Erythroblast (primary cell): ENCODE measurements at regions not wholly inside any gene's neighbourhood (a gene's known extent, or its start where the extent isn't known, plus 50 kb on each side); places are given as distances from the start of the nearest gene placed in this dataset.

Experiments used
- GATA1 ChIP-seq: IDR thresholded peaks from 2 replicates; pipeline ENCODE4 v1.6.1; 2011; ENCODE audit warnings: low read depth, mild to moderate bottlenecking, control low read depth, low read length, moderate library complexity
- POLR2A ChIP-seq: IDR thresholded peaks from 2 replicates; pipeline ENCODE4 v1.6.1; 2011; ENCODE audit warnings: mild to moderate bottlenecking, low read length

DNA sequence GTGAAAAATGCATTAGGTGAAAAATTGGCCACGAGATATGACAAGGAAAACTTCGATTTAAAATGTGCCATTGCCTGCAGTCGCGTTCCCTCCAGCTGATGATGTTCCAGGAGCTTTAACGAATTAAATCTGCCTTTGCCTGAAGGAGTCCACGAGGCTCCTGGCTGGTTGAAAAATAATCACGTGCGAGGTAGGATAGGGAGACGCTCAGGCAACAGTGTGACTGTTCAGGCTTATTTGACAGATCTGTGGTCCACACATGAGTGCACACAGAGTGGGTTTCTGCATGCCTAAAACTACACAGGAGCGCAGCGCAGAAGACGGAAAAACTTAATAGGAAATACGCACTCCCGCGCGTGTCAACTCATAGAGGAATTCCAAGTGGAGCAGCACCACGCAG, 204.0 kb upstream of the PITRM1 start:
- no peak for TF ChIP-seq POLR2A
- no peak for TF ChIP-seq GATA1
